T-helper 22 cell (primary cell): ENCODE measurements at regions not wholly inside any gene's neighbourhood (a gene's known extent, or its start where the extent isn't known, plus 50 kb on each side); places are given as distances from the start of the nearest gene placed in this dataset.
"Not testable (repeated sequence)": the region's sequence is repeated elsewhere in the genome, so short reads cannot be mapped to it uniquely, and the experiment has no call there.

Experiments used
- DNase-seq: peaks from one replicate; pipeline ENCODE4 v3.0.0-alpha.2; 2020; ENCODE audit warnings: low read depth

- no peak for DNase-seq
Measured at GRCh38 chr2:192749611-192750200, 555.0 kb upstream of the TMEFF2 start.

DNA sequence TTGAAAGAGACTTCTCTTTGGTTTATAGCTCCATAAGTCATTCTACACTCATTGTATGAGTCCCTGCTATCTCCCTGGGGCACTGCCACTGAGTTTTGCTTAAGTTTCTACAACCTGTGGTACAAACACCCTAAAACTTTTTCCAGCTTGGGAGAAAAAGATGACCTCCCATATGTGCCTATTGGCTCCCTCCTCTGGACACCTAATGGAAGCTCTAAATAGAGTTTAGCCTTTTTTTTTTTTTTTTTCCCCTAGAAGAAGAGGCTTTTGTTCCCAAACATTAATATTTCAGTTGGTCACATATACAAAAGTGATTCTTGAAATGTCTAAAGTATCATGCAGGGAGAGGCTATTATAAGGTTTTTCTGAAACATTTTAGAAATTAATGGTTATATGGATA lies 547.2 kb upstream of the TMEFF2 start:
- no peak for DNase-seq

DNA sequence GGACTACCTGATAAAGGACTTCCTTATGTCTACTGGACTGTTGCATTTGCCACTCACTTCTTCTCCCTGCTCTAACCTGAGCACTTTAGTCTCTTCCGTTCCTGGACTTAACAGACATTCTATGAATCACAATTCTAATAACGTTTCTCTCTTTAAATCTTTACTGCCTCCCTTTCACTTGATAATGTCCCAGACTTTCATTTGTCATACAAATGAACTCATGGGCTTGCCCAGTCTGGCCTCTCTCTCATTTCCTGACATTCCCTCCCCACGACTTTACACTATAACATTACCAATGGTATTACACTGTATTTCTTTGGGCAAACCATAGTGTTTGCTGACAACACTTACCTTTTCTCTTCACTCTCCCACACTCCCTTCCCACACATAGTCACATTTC lies 540.7 kb upstream of the TMEFF2 start:
- no peak for DNase-seq

DNA sequence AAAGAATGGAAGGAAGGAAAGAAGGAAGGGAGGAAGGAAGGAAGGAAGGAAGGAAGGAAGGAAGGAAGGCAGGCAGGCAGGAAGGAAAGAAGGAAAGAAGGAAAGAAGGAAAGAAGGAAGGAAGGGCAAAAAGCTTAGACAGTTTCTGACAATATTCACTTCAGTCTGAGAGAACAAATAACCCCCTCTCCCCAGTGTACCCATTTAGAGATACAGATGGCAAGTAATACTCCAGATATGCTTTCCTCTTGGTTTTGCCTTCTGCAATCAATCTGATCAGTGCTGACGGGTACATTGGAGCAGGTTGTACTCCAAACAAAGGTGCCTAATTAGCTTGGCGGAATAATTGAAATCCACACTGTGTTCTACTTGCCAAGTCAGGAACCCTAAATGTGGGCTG lies 534.6 kb upstream of the TMEFF2 start:
- no peak for DNase-seq

DNA sequence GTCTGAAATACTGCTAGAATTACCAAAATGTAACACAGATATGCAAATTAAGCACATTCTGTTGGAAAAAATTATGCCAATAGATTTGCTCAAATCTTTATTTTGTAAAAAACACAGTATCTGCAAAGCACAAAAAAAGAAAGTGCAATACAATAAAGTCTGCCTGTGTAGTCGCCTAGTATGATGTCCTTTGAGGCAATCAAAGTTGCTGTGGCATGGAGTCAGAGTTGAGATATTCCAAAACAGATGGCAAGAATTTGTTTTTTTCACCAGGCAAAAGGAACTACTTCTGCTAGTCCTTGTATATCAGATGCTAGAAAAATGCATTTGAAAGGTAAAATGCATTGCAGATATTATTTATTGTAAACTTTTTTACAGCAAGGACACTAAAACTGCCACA lies 531.3 kb upstream of the TMEFF2 start:
- no peak for DNase-seq

DNA sequence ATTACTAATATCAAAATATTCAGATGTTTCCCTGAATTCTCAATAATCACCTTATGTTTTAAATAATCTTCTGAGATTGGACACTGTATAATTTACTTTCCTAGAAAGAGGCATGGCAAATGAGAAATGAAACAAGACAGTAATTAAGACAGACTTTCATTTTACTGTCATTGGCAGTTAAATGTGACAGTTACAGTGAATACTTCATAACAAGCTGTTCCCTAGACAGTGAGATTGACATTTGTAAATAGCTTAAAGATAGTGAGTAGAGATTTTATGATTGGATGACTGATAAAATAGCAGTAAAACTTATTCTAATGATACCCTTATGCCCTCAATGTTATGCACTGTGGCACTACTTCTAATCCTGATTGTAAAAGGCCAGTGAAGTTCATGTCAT lies 524.9 kb upstream of the TMEFF2 start:
- no peak for DNase-seq

- no peak for DNase-seq
Measured at GRCh38 chr2:192718340-192718739, 523.6 kb upstream of the TMEFF2 start.

DNA sequence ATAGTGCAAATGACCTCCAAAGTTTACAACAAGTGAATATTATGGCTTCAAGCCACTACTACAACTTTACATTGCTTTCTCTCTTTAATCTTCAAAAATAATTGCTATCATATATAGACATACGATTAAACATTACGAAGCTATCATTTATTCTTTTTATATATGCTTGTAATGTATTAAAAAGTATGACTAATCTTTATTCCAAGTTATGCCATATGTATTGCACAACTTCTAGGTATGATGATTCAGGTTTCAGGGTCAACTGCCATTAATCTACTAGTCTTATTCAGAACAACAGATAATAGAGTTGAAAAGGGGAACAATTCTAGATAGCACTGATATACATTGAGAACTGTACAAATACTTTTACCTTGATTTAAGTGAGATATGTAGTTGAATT lies 506.2 kb upstream of the TMEFF2 start:
- DNase-seq: no peak

- no peak for DNase-seq
Measured at GRCh38 chr2:192697880-192698279, 503.1 kb upstream of the TMEFF2 start.

GRCh38 chr2:192696857-192697256 lies 502.1 kb upstream of the TMEFF2 start:
- no peak for DNase-seq

DNA sequence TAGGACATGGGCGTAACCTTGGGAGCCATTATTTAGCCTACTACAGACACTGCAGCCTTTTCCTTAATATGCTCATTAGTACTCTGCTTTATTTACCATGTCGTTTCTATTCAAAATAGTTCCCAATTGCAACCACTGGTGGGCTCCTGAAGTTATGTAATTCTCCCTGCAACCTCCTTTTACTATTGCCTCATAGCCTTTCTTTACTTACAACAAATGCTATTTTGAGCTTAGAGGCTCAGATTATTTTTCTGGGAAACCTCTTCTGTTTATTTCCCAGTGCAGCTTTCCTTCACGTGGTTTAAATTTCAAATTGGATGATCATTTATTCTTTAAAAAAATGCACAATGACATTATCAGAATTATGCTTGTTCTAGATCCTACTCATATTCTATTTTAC lies 492.3 kb upstream of the TMEFF2 start:
- no peak for DNase-seq

DNA sequence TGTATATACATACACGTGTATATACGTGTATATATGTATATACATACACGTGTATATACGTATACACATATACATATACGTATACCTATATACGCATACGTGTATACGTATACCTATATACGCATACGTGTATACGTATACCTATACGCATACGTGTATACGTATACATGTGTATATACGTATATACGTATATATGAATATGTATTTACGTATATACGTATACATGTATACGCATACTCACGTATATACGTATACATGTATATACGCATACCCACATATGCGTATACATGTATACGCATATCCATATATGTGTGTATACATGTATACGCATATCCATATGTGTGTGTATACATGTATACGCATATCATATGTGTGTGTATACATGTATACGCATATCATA lies 487.8 kb upstream of the TMEFF2 start:
- not testable (repeated sequence) for DNase-seq

GRCh38 chr2:192675681-192676080 lies 480.9 kb upstream of the TMEFF2 start:
- no peak for DNase-seq

DNA sequence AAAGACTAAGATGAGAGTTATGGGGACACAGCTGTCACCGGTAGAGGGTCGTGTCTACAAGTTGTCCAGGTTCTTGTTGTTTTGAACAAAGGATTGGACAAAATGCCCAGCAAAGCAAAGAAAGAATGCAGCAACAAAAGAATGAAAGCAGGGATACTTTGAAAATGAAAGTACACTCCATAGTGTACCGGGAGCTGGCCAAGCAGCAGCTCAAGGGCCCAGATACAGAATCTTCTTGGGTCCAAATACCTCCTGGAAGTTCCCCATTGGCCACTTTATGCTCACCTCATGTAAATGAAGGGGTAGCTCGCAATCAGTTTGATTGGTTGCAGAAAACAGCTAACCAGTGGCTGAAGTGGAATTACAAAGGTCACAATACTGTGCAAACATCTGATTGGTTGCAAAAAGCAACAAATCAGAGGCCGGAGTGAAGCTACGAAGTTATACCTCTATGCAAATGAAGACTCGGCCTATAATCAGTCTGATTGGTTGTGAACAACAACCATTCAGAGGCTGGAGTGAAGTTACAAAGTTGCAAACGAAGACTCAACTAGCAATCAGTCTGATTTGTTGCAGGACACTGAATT lies 474.9 kb upstream of the TMEFF2 start:
- no peak for DNase-seq

DNA sequence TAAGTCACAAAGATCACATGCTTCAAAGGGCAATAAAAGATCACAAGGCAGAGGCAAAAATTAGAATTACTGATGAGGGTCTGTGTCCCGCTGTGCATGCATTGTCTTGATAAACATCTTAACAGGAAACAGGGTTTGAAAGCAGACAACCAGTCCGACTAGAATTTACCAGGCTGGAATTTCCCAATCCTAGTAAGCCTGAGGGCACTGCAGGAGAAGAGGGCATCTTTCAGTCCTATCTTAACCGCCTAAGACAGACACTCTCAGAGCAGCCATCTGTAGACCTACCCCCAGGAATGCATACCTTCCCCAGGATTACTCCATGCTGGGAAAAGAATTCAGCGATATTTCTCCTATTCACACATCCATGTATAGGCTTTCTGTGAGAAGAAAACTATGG lies 465.8 kb upstream of the TMEFF2 start:
- DNase-seq: not testable (repeated sequence)

DNA sequence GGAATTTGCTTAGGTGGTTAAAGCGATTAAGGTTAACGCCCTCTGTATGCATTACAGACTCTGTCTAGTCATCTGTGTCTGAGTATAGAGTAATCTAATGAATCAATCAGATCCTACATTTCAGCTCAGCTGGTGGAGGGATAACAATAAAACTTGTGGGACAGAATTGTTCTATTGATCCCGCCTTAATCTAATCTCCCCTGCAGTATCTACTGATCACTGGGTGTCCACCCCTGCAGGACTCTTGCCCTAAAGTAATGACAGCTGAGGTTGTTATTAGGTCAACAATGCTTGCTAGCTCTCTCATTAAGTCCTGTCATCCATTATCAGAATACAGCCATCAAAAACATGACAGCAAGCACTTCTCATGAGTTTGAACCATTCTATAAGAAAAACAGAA lies 462.6 kb upstream of the TMEFF2 start:
- DNase-seq: no peak

- no peak for DNase-seq
Measured at GRCh38 chr2:192655916-192656315, 461.2 kb upstream of the TMEFF2 start.

GRCh38 chr2:192645811-192646598 lies 451.3 kb upstream of the TMEFF2 start:
- no peak for DNase-seq

DNA sequence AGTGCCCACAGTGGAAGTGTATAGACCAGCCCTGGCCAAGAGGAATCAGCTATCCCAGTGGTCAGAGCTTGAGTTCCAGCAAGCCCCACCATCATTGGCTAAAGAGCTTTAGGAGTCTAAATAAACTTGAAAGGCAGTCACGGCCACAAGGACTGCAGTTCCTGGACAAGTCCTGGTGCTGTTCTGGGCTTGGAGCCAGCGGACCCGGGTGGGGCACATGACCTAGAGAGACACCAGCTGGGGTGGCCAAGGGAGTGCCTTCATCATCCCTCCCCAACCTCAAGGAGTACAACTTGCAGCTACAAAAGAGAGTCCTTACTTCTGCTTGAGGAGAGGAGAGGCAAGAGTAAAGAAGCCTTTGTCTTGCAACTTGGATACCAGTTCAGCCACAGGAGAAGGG lies 439.8 kb upstream of the TMEFF2 start:
- no peak for DNase-seq

DNA sequence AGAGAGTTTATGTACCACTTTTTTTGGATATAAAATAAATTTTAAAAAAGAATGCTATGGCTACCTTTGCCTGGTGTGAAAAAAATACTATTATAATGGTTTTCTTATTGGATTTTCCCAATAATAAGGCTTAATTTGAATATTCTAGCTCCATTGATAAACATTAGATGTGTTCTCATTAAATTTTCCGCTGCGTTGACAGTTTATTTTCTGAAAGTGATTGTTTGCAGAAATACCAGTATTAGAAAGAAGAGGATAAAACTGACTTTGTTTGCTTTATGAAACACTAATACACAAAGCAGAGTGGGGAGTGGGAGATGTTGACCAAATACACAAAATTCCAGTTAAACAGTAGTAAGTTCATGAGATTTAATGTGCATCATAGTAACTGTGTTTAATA lies 433.3 kb upstream of the TMEFF2 start:
- DNase-seq: no peak

GRCh38 chr2:192615105-192615504 lies 420.4 kb upstream of the TMEFF2 start:
- DNase-seq: no peak

GRCh38 chr2:192604295-192604694 lies 409.6 kb upstream of the TMEFF2 start:
- DNase-seq: no peak

DNA sequence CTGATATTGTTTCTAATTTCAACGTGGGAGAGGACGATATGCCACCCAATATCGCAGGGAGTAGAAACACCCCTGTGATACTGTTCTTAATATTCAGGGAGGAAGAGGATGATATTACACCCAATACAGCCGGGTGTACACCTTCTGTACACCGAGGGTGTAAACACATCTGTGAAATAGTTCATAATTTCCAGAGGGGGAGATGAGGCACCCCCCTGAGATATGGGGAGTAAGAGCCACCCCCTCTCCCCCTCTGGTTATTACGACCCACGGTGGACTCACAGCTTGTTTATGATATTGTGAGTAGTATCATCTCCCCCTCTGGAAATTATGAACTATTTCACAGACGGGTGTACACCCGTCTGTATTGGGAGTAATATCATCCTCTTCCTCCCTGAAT lies 403.9 kb upstream of the TMEFF2 start:
- DNase-seq: not testable (repeated sequence)

GRCh38 chr2:192593561-192593960 lies 398.8 kb upstream of the TMEFF2 start:
- no peak for DNase-seq
